Activated naive CD4-positive, alpha-beta T cell treated with anti-CD3 and anti-CD28 coated beads for 36 hours (primary cell): ENCODE measurements at regions not wholly inside any gene's neighbourhood (a gene's known extent, or its start where the extent isn't known, plus 50 kb on each side); places are given as distances from the start of the nearest gene placed in this dataset.
"Not testable (repeated sequence)": the region's sequence is repeated elsewhere in the genome, so short reads cannot be mapped to it uniquely, and the experiment has no call there.

Source experiments
- CTCF ChIA-PET: fragments of 350-600 bp; sonication (Branson Sonifier 250); formaldehyde crosslinking; loops from one replicate; lab custom pipeline; 2021; ENCODE audit warnings: antibody characterized with exemption; lab: Charles Lee
- DNase-seq: peaks from one replicate; pipeline ENCODE4 v3.0.0-alpha.2; 2020
- H3K27ac Mint-ChIP-seq: one replicate; pipeline ENCODE4 v1.8.0; 2021; ENCODE audit warnings: mild to moderate bottlenecking, mixed read lengths
- H3K27me3 Mint-ChIP-seq: one replicate; pipeline ENCODE4 v1.8.0; 2021; ENCODE audit warnings: low read depth, mixed read lengths
- H3K36me3 Mint-ChIP-seq: one replicate; pipeline ENCODE4 v1.8.0; 2021; ENCODE audit warnings: low read depth, mixed read lengths
- H3K4me1 Mint-ChIP-seq: one replicate; pipeline ENCODE4 v1.8.0; 2021; ENCODE audit warnings: low read depth, mixed read lengths
- H3K4me3 Mint-ChIP-seq: one replicate; pipeline ENCODE4 v1.8.0; 2021; ENCODE audit warnings: mild to moderate bottlenecking, moderate library complexity, mixed read lengths
- H3K9me3 Mint-ChIP-seq: one replicate; pipeline ENCODE4 v1.8.0; 2021; ENCODE audit warnings: mixed read lengths
- intact Hi-C: fragments of 100-400 bp; cut with micrococcal nuclease; formaldehyde crosslinking; loops from one replicate; pipeline ENCODE4 v1.15.1; 2023

GRCh38 chr12:33514893-33515292 lies 75.3 kb upstream of the SYT10 start:
- H3K27me3 Mint-ChIP-seq = no peaks in the 10 kb centered on the region
- intact Hi-C loops = no loop called here
- H3K36me3 Mint-ChIP-seq = no peaks in the 10 kb centered on the region
- H3K4me3 Mint-ChIP-seq = no peak overlapping the region
- no peaks in the 10 kb centered on the region for H3K9me3 Mint-ChIP-seq
- H3K4me1 Mint-ChIP-seq = no peaks in the 10 kb centered on the region
- no peak overlapping the region for H3K27ac Mint-ChIP-seq
- CTCF ChIA-PET = no interaction called here
- no peak for DNase-seq

- no peaks in the 10 kb centered on the region for H3K36me3 Mint-ChIP-seq
- no peak overlapping the region for H3K4me3 Mint-ChIP-seq
- no peaks in the 10 kb centered on the region for H3K4me1 Mint-ChIP-seq
- CTCF ChIA-PET = no interaction called here
- no peaks in the 10 kb centered on the region for H3K27me3 Mint-ChIP-seq
- peaks cover 9% of the 10 kb centered on the region for H3K9me3 Mint-ChIP-seq
- H3K27ac Mint-ChIP-seq = no peak overlapping the region
- intact Hi-C loops = no loop called here
- DNase-seq = no peak
Measured at GRCh38 chr12:33519566-33519965, 79.9 kb upstream of the SYT10 start.

GRCh38 chr12:33520505-33521302 lies 81.1 kb upstream of the SYT10 start:
- H3K27ac Mint-ChIP-seq, DNase-seq, intact Hi-C loops, H3K27me3 Mint-ChIP-seq, H3K9me3 Mint-ChIP-seq, H3K4me1 Mint-ChIP-seq, H3K4me3 Mint-ChIP-seq, H3K36me3 Mint-ChIP-seq: not testable (repeated sequence)
- CTCF ChIA-PET = interaction anchor here (0.6 kb wide), 1 partner anchor 45 kb away, joined by 4 read pairs; no protein-coding TSS in a partner anchor

- Mint-ChIP-seq H3K4me1 (no peaks in the 10 kb centered on the region), H3K27me3 (no peaks in the 10 kb centered on the region), H3K9me3 (peaks cover 6% of the 10 kb centered on the region), H3K36me3 (no peaks in the 10 kb centered on the region), H3K4me3 (no peak overlapping the region), H3K27ac (no peak overlapping the region)
- intact Hi-C loops = no loop called here
- CTCF ChIA-PET = no interaction called here
- DNase-seq = no peak
Measured at GRCh38 chr12:33529031-33529430, 89.4 kb upstream of the SYT10 start.

GRCh38 chr12:33529810-33530209 lies 90.2 kb upstream of the SYT10 start:
- Mint-ChIP-seq H3K27ac (no peak overlapping the region), H3K36me3 (no peaks in the 10 kb centered on the region), H3K9me3 (peaks cover 3% of the 10 kb centered on the region), H3K27me3 (no peaks in the 10 kb centered on the region), H3K4me3 (no peak overlapping the region), H3K4me1 (no peaks in the 10 kb centered on the region)
- DNase-seq = no peak
- CTCF ChIA-PET = no interaction called here
- intact Hi-C loops = no loop called here

- intact Hi-C loops = no loop called here
- CTCF ChIA-PET = no interaction called here
- no peak overlapping the region for H3K4me3 Mint-ChIP-seq
Measured at GRCh38 chr12:33531261-33531660, 91.6 kb upstream of the SYT10 start.

GRCh38 chr12:33533527-33533926 lies 93.9 kb upstream of the SYT10 start:
- no peak overlapping the region for H3K4me3 Mint-ChIP-seq
- DNase-seq = no peak
- no peaks in the 10 kb centered on the region for H3K4me1 Mint-ChIP-seq
- H3K27ac Mint-ChIP-seq = no peak overlapping the region
- no peaks in the 10 kb centered on the region for H3K27me3 Mint-ChIP-seq
- no peaks in the 10 kb centered on the region for H3K9me3 Mint-ChIP-seq
- H3K36me3 Mint-ChIP-seq = no peaks in the 10 kb centered on the region
- CTCF ChIA-PET = no interaction called here
- intact Hi-C loops = no loop called here

More at GRCh38 chr12:33531261-33531660, 91.6 kb upstream of the SYT10 start:
- Mint-ChIP-seq H3K4me1 (no peaks in the 10 kb centered on the region), H3K27ac (no peak overlapping the region), H3K27me3 (no peaks in the 10 kb centered on the region), H3K9me3 (no peaks in the 10 kb centered on the region), H3K36me3 (no peaks in the 10 kb centered on the region)
- DNase-seq = no peak

- no peaks in the 10 kb centered on the region for H3K4me1 Mint-ChIP-seq
- H3K27ac Mint-ChIP-seq = no peak overlapping the region
- H3K36me3 Mint-ChIP-seq = no peaks in the 10 kb centered on the region
- no peaks in the 10 kb centered on the region for H3K27me3 Mint-ChIP-seq
- intact Hi-C loops = no loop called here
- peaks cover 10% of the 10 kb centered on the region for H3K9me3 Mint-ChIP-seq
- CTCF ChIA-PET = no interaction called here
- no peak for DNase-seq
- no peak overlapping the region for H3K4me3 Mint-ChIP-seq
Measured at GRCh38 chr12:33536431-33536830, 96.8 kb upstream of the SYT10 start.

- H3K4me1 Mint-ChIP-seq = no peaks in the 10 kb centered on the region
- CTCF ChIA-PET = no interaction called here
- H3K4me3 Mint-ChIP-seq = no peak overlapping the region
- no peak overlapping the region for H3K27ac Mint-ChIP-seq
- no peaks in the 10 kb centered on the region for H3K27me3 Mint-ChIP-seq
- H3K36me3 Mint-ChIP-seq = no peaks in the 10 kb centered on the region
- intact Hi-C loops = no loop called here
- peaks cover 11% of the 10 kb centered on the region for H3K9me3 Mint-ChIP-seq
- DNase-seq = no peak
Measured at GRCh38 chr12:33546004-33546403, 106.4 kb upstream of the SYT10 start.

GRCh38 chr12:33547084-33547483 lies 107.5 kb upstream of the SYT10 start:
- DNase-seq = no peak
- no peak overlapping the region for H3K27ac Mint-ChIP-seq
- H3K36me3 Mint-ChIP-seq = no peaks in the 10 kb centered on the region
- H3K9me3 Mint-ChIP-seq = peaks cover 8% of the 10 kb centered on the region
- CTCF ChIA-PET = no interaction called here
- H3K4me3 Mint-ChIP-seq = no peak overlapping the region
- H3K27me3 Mint-ChIP-seq = no peaks in the 10 kb centered on the region
- no peaks in the 10 kb centered on the region for H3K4me1 Mint-ChIP-seq
- intact Hi-C loops = no loop called here

GRCh38 chr12:33550214-33550613 lies 110.6 kb upstream of the SYT10 start:
- H3K4me1 Mint-ChIP-seq, CTCF ChIA-PET, H3K27ac Mint-ChIP-seq, H3K27me3 Mint-ChIP-seq, H3K36me3 Mint-ChIP-seq, H3K9me3 Mint-ChIP-seq, H3K4me3 Mint-ChIP-seq, DNase-seq, intact Hi-C loops: not testable (repeated sequence)

- peaks cover 4% of the 10 kb centered on the region for H3K9me3 Mint-ChIP-seq
Measured at GRCh38 chr12:33551006-33551405, 111.4 kb upstream of the SYT10 start.

GRCh38 chr12:33555128-33555527 lies 115.5 kb upstream of the SYT10 start:
- Mint-ChIP-seq H3K9me3 (peaks cover 2% of the 10 kb centered on the region), H3K27ac (no peak overlapping the region), H3K4me3 (no peak overlapping the region), H3K36me3 (no peaks in the 10 kb centered on the region), H3K27me3 (no peaks in the 10 kb centered on the region), H3K4me1 (no peaks in the 10 kb centered on the region)
- CTCF ChIA-PET = no interaction called here
- intact Hi-C loops = no loop called here
- DNase-seq = no peak

More at GRCh38 chr12:33551006-33551405, 111.4 kb upstream of the SYT10 start:
- no peaks in the 10 kb centered on the region for H3K36me3 Mint-ChIP-seq
- no peak overlapping the region for H3K27ac Mint-ChIP-seq
- no peaks in the 10 kb centered on the region for H3K4me1 Mint-ChIP-seq
- intact Hi-C loops = no loop called here
- CTCF ChIA-PET = no interaction called here
- no peak for DNase-seq
- H3K4me3 Mint-ChIP-seq = no peak overlapping the region
- no peaks in the 10 kb centered on the region for H3K27me3 Mint-ChIP-seq
